GM21447 (cell line): ENCODE measurements at regions not wholly inside any gene's neighbourhood (a gene's known extent, or its start where the extent isn't known, plus 50 kb on each side); places are given as distances from the start of the nearest gene placed in this dataset.

Source experiments
- ATAC-seq: cut with Tn5 transposase; IDR thresholded peaks from one replicate; pipeline ENCODE4 v1.9.1; 2021; ENCODE audit not compliant: unreplicated experiment

DNA sequence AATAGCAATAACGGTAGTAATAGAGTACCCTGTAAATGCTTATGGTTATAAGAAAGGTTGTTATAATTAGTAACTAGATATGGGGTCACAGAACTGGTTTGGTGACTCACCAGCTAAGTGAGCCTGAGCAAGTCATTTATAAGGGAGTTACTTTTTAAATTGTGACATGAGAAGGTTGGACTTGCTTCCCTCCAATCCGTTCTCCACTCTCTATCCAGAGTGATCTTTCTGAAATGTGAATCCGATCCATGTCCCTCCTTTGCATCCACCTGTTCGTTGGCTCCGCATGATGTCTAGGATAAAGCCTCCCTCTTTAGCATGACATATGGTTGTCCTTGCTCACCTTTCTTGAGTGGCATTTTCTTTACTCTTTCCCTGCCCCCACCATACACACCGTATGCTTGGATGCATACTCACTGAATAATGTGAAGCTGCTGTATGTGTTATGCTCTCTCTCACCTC, 83.1 kb downstream of the CDC42EP3 start:
- no peak for ATAC-seq

DNA sequence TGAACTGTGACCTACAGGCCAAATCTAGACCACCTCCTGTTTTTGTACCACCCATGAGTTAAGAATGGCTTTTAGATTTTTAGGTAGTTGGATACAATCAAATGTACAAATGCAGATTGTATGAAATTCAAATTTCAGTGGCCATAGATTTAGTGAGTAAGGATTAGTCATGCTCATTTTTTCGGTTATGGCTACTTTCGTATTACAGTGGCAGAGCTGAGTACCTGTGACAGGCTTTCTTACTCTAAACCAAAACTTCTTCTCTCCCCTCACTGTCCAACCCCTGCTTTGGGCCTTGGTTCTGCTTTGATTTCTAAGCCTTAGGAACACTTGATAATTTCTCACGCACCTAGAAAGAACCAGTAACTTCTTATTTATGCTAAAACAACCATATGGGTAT, 82.1 kb downstream of the CDC42EP3 start:
- peak; percentile 44 for ATAC-seq

DNA sequence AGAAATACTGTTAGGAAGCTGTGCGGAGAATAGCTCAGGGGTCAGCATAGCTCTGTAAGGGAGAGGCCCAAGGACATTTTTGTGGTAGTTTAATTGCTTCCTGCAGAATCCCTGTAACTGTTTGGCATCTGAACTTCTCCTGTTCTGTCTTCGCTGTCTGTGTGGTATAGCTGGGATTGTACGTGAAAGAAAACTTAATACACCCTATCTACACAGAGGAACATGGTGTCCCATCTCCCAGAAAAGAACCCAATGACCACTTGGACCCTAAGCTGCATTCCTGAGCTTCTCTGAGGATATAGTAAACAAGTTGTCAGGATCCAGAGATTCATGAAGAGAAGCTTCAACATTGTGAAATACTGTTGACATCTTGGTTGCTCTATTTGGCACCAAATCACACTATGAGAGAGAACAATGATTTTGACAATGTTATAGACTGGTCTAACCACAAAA, 81.3 kb downstream of the CDC42EP3 start:
- no peak for ATAC-seq
